ENCODE measurements at regions not wholly inside any gene's neighbourhood (a gene's known extent, or its start where the extent isn't known, plus 50 kb on each side); places are given as distances from the start of the nearest gene placed in this dataset.

DNA sequence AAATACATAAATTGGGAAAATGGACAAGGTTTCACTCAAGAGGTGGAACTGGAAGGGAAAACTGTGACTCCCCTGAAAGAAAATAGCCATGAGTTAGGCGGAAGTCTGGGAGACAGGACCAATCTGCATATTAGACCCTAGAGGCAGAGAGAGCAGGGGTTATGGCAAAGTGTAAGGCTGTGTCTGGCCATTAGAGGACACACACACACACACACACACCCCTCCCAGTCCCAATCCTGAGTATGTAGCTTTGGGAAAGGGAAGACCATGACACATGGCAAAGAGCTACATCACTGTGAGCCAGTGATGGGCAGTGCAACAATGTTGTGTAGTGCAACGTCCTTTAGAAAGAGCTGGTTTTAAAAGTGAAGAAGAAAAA lies 479.9 kb upstream of the NXPH2 start:
- no peak overlapping the region for H3K27ac ChIP-seq (ENCODE audit: insufficient read length, low read depth, low read length)
- no peak overlapping the region for H3K56ac ChIP-seq (ENCODE audit: insufficient read length, low read depth, low read length)
- H4K20me1 ChIP-seq (ENCODE audit: control insufficient read depth, insufficient read depth, insufficient read length): no peaks in the 10 kb centered on the region
- H3K18ac ChIP-seq (ENCODE audit: insufficient read length, low read depth, low read length): no peak overlapping the region
- H3K4me1 ChIP-seq (ENCODE audit: insufficient read depth, low read length): no peaks in the 10 kb centered on the region
- no peaks in the 10 kb centered on the region for H3K79me1 ChIP-seq (ENCODE audit: insufficient read depth, low read depth, low read length, poor library complexity, severe bottlenecking)
- H3K9me3 ChIP-seq (ENCODE audit: control insufficient read depth, low read depth, low read length): no peaks in the 10 kb centered on the region
- Mint-ChIP-seq H3K27me3 (ENCODE audit: low read depth) (no peaks in the 10 kb centered on the region), H3K9me3 (no peaks in the 10 kb centered on the region), H3K27ac (no peak overlapping the region), H3K36me3 (ENCODE audit: insufficient read depth in 1 of 3, low read depth in 3 of 3) (no peaks in the 10 kb centered on the region), H3K4me1 (peaks cover 0 to 2% of the 10 kb centered on the region in 2 experiments; a peak in 1 of 4 replicates), H3K4me3 (no peak overlapping the region)
- no peak overlapping the region for H2BK12ac ChIP-seq (ENCODE audit: insufficient read length, low read depth, low read length)
- H2BK120ac ChIP-seq (ENCODE audit: low read depth, low read length, poor library complexity, severe bottlenecking): no peak overlapping the region
- H3K23me2 ChIP-seq (ENCODE audit: insufficient read length, low read depth, low read length, poor library complexity, severe bottlenecking): no peaks in the 10 kb centered on the region
- DNase-seq: no peak
- no peaks in the 10 kb centered on the region for H3K27me3 ChIP-seq (ENCODE audit: insufficient read depth, low read length)
- H3K4ac ChIP-seq (ENCODE audit: low read depth, low read length): no peak overlapping the region
- no peak overlapping the region for H3K23ac ChIP-seq (ENCODE audit: insufficient read length, low read depth, low read length)
- WGBS (ENCODE audit: extremely low coverage, insufficient read length, low lambda C conversion rate): no CpG with 5 or more reads among the region's 2 CpGs
- TF ChIP-seq, protein P1, sequence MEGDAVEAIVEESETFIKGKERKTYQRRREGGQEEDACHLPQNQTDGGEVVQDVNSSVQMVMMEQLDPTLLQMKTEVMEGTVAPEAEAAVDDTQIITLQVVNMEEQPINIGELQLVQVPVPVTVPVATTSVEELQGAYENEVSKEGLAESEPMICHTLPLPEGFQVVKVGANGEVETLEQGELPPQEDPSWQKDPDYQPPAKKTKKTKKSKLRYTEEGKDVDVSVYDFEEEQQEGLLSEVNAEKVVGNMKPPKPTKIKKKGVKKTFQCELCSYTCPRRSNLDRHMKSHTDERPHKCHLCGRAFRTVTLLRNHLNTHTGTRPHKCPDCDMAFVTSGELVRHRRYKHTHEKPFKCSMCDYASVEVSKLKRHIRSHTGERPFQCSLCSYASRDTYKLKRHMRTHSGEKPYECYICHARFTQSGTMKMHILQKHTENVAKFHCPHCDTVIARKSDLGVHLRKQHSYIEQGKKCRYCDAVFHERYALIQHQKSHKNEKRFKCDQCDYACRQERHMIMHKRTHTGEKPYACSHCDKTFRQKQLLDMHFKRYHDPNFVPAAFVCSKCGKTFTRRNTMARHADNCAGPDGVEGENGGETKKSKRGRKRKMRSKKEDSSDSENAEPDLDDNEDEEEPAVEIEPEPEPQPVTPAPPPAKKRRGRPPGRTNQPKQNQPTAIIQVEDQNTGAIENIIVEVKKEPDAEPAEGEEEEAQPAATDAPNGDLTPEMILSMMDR (conservative IDR thresholded peaks at IDR 0.05): no peak
- H2BK20ac ChIP-seq (ENCODE audit: low read depth, low read length, poor library complexity, severe bottlenecking): no peak overlapping the region
- H3K79me2 ChIP-seq (ENCODE audit: insufficient read depth, low read length): no peaks in the 10 kb centered on the region
- H3T11ph ChIP-seq (ENCODE audit: low read length): no peak overlapping the region
- H2BK15ac ChIP-seq (ENCODE audit: low read depth, low read length): no peak overlapping the region
- no peak overlapping the region for H3K4me2 ChIP-seq (ENCODE audit: insufficient read depth, insufficient read length, low read length)
- no peak overlapping the region for H2AK5ac ChIP-seq (ENCODE audit: insufficient read length, low read length)
- H2AFZ ChIP-seq (ENCODE audit: low read length): no peak overlapping the region
- H4K91ac ChIP-seq (ENCODE audit: insufficient read length, low read depth, low read length): no peak overlapping the region
- H3K14ac ChIP-seq (ENCODE audit: insufficient read depth, low read length): no peak overlapping the region
- no peak overlapping the region for H2BK5ac ChIP-seq (ENCODE audit: insufficient read length, low read length)
- no peak overlapping the region for H3K9ac ChIP-seq (ENCODE audit: extremely low read depth, insufficient read length, low read length)
- H4K8ac ChIP-seq (replicated peaks; ENCODE audit: insufficient read length, low read depth, low read length): no peak overlapping the region
- no peak overlapping the region for H4K5ac ChIP-seq (ENCODE audit: insufficient read length, low read depth, low read length)
